IMR-90 (cell line): ENCODE measurements at regions not wholly inside any gene's neighbourhood (a gene's known extent, or its start where the extent isn't known, plus 50 kb on each side); places are given as distances from the start of the nearest gene placed in this dataset.
A peak's percentile ranks its signal among the peaks of the same experiment; 100 is the strongest.

Source experiments
- ATAC-seq: fragments of 200-7000 bp; cut with Tn5 transposase; 2 replicates; pipeline ENCODE4 v1.9.1; 2020; ENCODE audit warnings: low read depth, mild to moderate bottlenecking, moderate library complexity
- BruUV-seq: library from RNA; stranded (reverse); fragments of 400-500 nt; replicated peaks from 2 replicates; lab custom pipeline; 2021; lab: Mats Ljungman, UMichigan
- CTCF ChIA-PET: fragments of 300-600 bp; formaldehyde crosslinking; extraction: SDS; loops from one replicate; lab custom pipeline; 2021; ENCODE audit warnings: antibody characterized with exemption; lab: Yijun Ruan, JAX
- POLR2A ChIA-PET: fragments of 300-600 bp; sonication (Branson Sonifier 250); formaldehyde crosslinking; loops from one replicate; lab custom pipeline; 2022; ENCODE audit warnings: antibody characterized with exemption; ENCODE audit not compliant: unreplicated experiment; lab: Charles Lee
- DNase-seq: peaks from one replicate; pipeline ENCODE4 v3.0.0; 2013
- H2AFZ ChIP-seq: replicated peaks from 2 replicates; pipeline ENCODE3; 2013; ENCODE audit warnings: low read length, mild to moderate bottlenecking; ENCODE audit not compliant: poor library complexity
- H2AK5ac ChIP-seq: 2 replicates; pipeline ENCODE4 v1.6.1; 2013; ENCODE audit warnings: low read depth, low read length, inconsistent platforms
- H2AK9ac ChIP-seq: replicated peaks from 2 replicates; pipeline ENCODE3; 2013; ENCODE audit warnings: mild to moderate bottlenecking, low read depth, low read length, moderate library complexity; ENCODE audit not compliant: poor library complexity
- H2BK120ac ChIP-seq: 2 replicates; pipeline ENCODE4 v1.6.1; 2013; ENCODE audit warnings: low read depth, low read length, inconsistent platforms
- H2BK15ac ChIP-seq: 3 replicates; pipeline ENCODE4 v1.6.1; 2013; ENCODE audit warnings: low read depth, low read length, inconsistent platforms
- H2BK20ac ChIP-seq: 2 replicates; pipeline ENCODE4 v1.6.1; 2013; ENCODE audit warnings: low read depth, mild to moderate bottlenecking, inconsistent platforms, low read length, moderate library complexity
- H2BK5ac ChIP-seq: 2 replicates; pipeline ENCODE4 v1.6.1; 2013; ENCODE audit warnings: mild to moderate bottlenecking, low read depth, low read length, inconsistent platforms; ENCODE audit not compliant: poor library complexity, severe bottlenecking
- H3K14ac ChIP-seq: replicated peaks from 2 replicates; pipeline ENCODE4 v1.6.1; 2013; ENCODE audit warnings: low read depth, low read length, inconsistent platforms
- H3K18ac ChIP-seq: 2 replicates; pipeline ENCODE4 v1.6.1; 2013; ENCODE audit warnings: low read depth, low read length, control low read depth
- H3K23ac ChIP-seq: 2 replicates; pipeline ENCODE4 v1.6.1; 2013; ENCODE audit warnings: low read depth, low read length, inconsistent platforms
- H3K27ac ChIP-seq: 2 replicates; pipeline ENCODE4 v1.5.1; 2013; ENCODE audit warnings: mild to moderate bottlenecking, control low read depth, low read length; ENCODE audit not compliant: insufficient read depth
- H3K27me3 ChIP-seq: 2 replicates; pipeline ENCODE4 v1.6.1; 2013; ENCODE audit warnings: low read length; ENCODE audit not compliant: control insufficient read depth, insufficient read depth
- H3K36me3 ChIP-seq: 2 replicates; pipeline ENCODE4 v1.6.1; 2013; ENCODE audit warnings: low read length, mixed read lengths; ENCODE audit not compliant: control insufficient read depth, insufficient read depth
- H3K4ac ChIP-seq: 2 replicates; pipeline ENCODE4 v1.6.1; 2013; ENCODE audit warnings: low read depth, low read length, inconsistent platforms
- H3K4me1 ChIP-seq: 2 replicates; pipeline ENCODE4 v1.6.1; 2013; ENCODE audit warnings: low read length, mixed read lengths; ENCODE audit not compliant: control insufficient read depth, insufficient read depth
- H3K4me2 ChIP-seq: 2 replicates; pipeline ENCODE4 v1.6.1; 2013; ENCODE audit warnings: low read depth, mild to moderate bottlenecking, control low read depth, low read length, moderate library complexity
- H3K4me3 ChIP-seq: 2 replicates; pipeline ENCODE4 v1.5.1; 2013; ENCODE audit warnings: low read depth, mild to moderate bottlenecking, control low read depth, low read length, moderate library complexity; ENCODE audit not compliant: insufficient read depth
- H3K56ac ChIP-seq: 2 replicates; pipeline ENCODE4 v1.6.1; 2013; ENCODE audit warnings: low read length, inconsistent platforms; ENCODE audit not compliant: insufficient read depth; ENCODE audit errors: extremely low read depth
- H3K79me1 ChIP-seq, 2 experiments: 2 replicates each; pipeline ENCODE4 v1.6.1; 2013; ENCODE audit warnings: low read length in 2 of 2, inconsistent platforms in 1 of 2, low read depth in 1 of 2
- H3K9ac ChIP-seq: 2 replicates; pipeline ENCODE4 v1.6.1; 2013; ENCODE audit warnings: low read depth, low read length, control low read depth
- H3K9me1 ChIP-seq: 2 replicates; pipeline ENCODE4 v1.6.1; 2013; ENCODE audit warnings: low read length, inconsistent platforms; ENCODE audit not compliant: insufficient read depth
- H3K9me3 ChIP-seq: 2 replicates; pipeline ENCODE4 v1.6.1; 2013; ENCODE audit warnings: low read length; ENCODE audit not compliant: control insufficient read depth, insufficient read depth
- H4K20me1 ChIP-seq: 2 replicates; pipeline ENCODE4 v1.6.1; 2013; ENCODE audit warnings: low read length, inconsistent platforms; ENCODE audit not compliant: insufficient read depth
- H4K5ac ChIP-seq: 2 replicates; pipeline ENCODE4 v1.6.1; 2013; ENCODE audit warnings: mild to moderate bottlenecking, low read depth, low read length, control low read depth
- H4K8ac ChIP-seq, 2 experiments: 2 replicates each; pipeline ENCODE4 v1.6.1; 2013; ENCODE audit warnings: low read depth in 2 of 2, low read length in 2 of 2, control low read depth in 1 of 2, inconsistent platforms in 1 of 2
- H4K91ac ChIP-seq: 2 replicates; pipeline ENCODE4 v1.6.1; 2013; ENCODE audit warnings: low read depth, low read length, inconsistent platforms; ENCODE audit not compliant: insufficient read depth
- FOS ChIP-seq: fragments of 150-350 bp; IDR thresholded peaks from 2 replicates; pipeline ENCODE4 v1.6.1; 2016; ENCODE audit warnings: low read depth, low read length
- NFE2L2 ChIP-seq: fragments of 150-350 bp; IDR thresholded peaks from 2 replicates; pipeline ENCODE4 v1.6.1; 2016; ENCODE audit warnings: low read depth, mild to moderate bottlenecking, low read length
- POLR2A ChIP-seq: IDR thresholded peaks from 2 replicates; pipeline ENCODE4 v1.6.1; 2012; ENCODE audit warnings: mild to moderate bottlenecking, low read depth, low read length
- RAD21 ChIP-seq: IDR thresholded peaks from 2 replicates; pipeline ENCODE4 v1.6.1; 2012; ENCODE audit warnings: low read length, improper control_type of control experiment
- RCOR1 ChIP-seq: IDR thresholded peaks from 2 replicates; pipeline ENCODE4 v1.6.1; 2012; ENCODE audit warnings: mild to moderate bottlenecking, low read length, improper control_type of control experiment; ENCODE audit not compliant: insufficient replicate concordance
- SMC3 ChIP-seq: fragments of 150-350 bp; IDR thresholded peaks from 2 replicates; pipeline ENCODE4 v1.6.1; 2016; ENCODE audit warnings: low read depth, mild to moderate bottlenecking, antibody characterized with exemption, low read length, moderate library complexity
- WGBS, 2 experiments: methylation state at CpG; one replicate each; pipeline versions ENCODE4 v1.1.5 to v1.1.7; 2013; ENCODE audit warnings: missing lambda C conversion rate in 2 of 2; ENCODE audit not compliant: insufficient read length in 1 of 2; ENCODE audit errors: extremely low coverage in 2 of 2; 5-methylcytosine and 5-hydroxymethylcytosine counted together
- dilution Hi-C: fragments of 300-500 bp; cut with HindIII; formaldehyde crosslinking; loops from one replicate; pipeline ENCODE4 v1.14.3; 2018; ENCODE audit warnings: low sequenced_read_pairs; ENCODE audit not compliant: unreplicated experiment
- in situ Hi-C: fragments of 300-500 bp; cut with MboI; formaldehyde crosslinking; loops from 3 replicates; pipeline ENCODE4 v1.14.3; 2019; ENCODE audit warnings: low sequenced_read_pairs, inconsistent platforms, mixed read lengths
- intact Hi-C: fragments of 100-400 bp; cut with micrococcal nuclease; formaldehyde crosslinking; loops from 2 replicates; pipeline ENCODE4 v1.10.0; 2022

- 93% methylated on average over 15 of the region's 26 CpGs; no CpG with 5 or more reads in 1 of the 2 experiments for WGBS, 2 experiments
- dilution Hi-C loops, result no loop called here
- Histone ChIP-seq H2BK20ac (no peak overlapping the region), H2AK5ac (no peak overlapping the region), H3K9me1 (peaks cover 9% of the 10 kb centered on the region; the same call in 1 of the 2 replicates), H2BK120ac (no peak overlapping the region), H3K27me3 (no peaks in the 10 kb centered on the region), H4K5ac (no peak overlapping the region), H4K8ac (peak overlapping the region in 1 of 2 experiments; percentile 78; a peak in 1 of 4 replicates), H3K23ac (no peak overlapping the region), H4K91ac (no peak overlapping the region), H2BK5ac (no peak overlapping the region), H2AK9ac (peak overlapping the region; percentile 44), H3K27ac (no peak overlapping the region), H3K4me1 (peaks cover 10% of the 10 kb centered on the region), H3K4me3 (no peak overlapping the region), H2AFZ (peak overlapping the region; percentile 99), H3K18ac (no peak overlapping the region), H3K4ac (no peak overlapping the region), H3K9me3 (peaks cover 3% of the 10 kb centered on the region), H3K4me2 (no peak overlapping the region), H3K56ac (no peak overlapping the region), H2BK15ac (no peak overlapping the region), H3K14ac (no peak overlapping the region), H3K79me1 (peaks cover 12 to 29% of the 10 kb centered on the region in 2 experiments; a peak in 2 of 4 replicates), H4K20me1 (no peaks in the 10 kb centered on the region; the same call in 1 of the 2 replicates), H3K36me3 (no peaks in the 10 kb centered on the region), H3K9ac (no peak overlapping the region)
- POLR2A ChIA-PET, result no interaction called here
- in situ Hi-C loops, result no loop called here
- intact Hi-C loops, result loop anchor here (10.0 kb wide), 1 partner anchor 89 kb away; no protein-coding TSS in a partner anchor
- ATAC-seq (no peak), DNase-seq (no peak)
- CTCF ChIA-PET, result no interaction called here
- no TSS peak for BruUV-seq
- no peak for TF ChIP-seq FOS
- TF ChIP-seq RAD21, result no peak
- TF ChIP-seq NFE2L2, result no peak
- no peak for TF ChIP-seq SMC3
- no peak for TF ChIP-seq RCOR1
- TF ChIP-seq POLR2A, result no peak
Measured at GRCh38 chr7:149713731-149714068, 59.7 kb downstream of the ZNF467 start.
